BE2C (cell line): ENCODE measurements at regions not wholly inside any gene's neighbourhood (a gene's known extent, or its start where the extent isn't known, plus 50 kb on each side); places are given as distances from the start of the nearest gene placed in this dataset.

ENCODE experiments used
- DNase-seq: peaks from one replicate; pipeline ENCODE4 v3.0.0-alpha.2; 2020
- H3K27me3 ChIP-seq: fragments of 250-450 bp; sonication (Bioruptor Pico); 2 replicates; pipeline ENCODE4 v1.5.1; 2020; ENCODE audit warnings: mild to moderate bottlenecking
- H3K36me3 ChIP-seq: fragments of 250-450 bp; sonication (Bioruptor Pico); 2 replicates; pipeline ENCODE4 v1.5.1; 2020; ENCODE audit warnings: mild to moderate bottlenecking
- H3K4me1 ChIP-seq: fragments of 250-450 bp; sonication (Bioruptor Pico); 2 replicates; pipeline ENCODE4 v1.5.1; 2020
- H3K4me3 ChIP-seq: 2 replicates; pipeline ENCODE4 v1.5.1; 2011; ENCODE audit warnings: low read depth, low read length
- H3K9me3 ChIP-seq: fragments of 250-450 bp; sonication (Bioruptor Pico); 2 replicates; pipeline ENCODE4 v1.5.1; 2020
- CTCF ChIP-seq: IDR thresholded peaks from 2 replicates; pipeline ENCODE4 v1.5.1; 2012; ENCODE audit warnings: mild to moderate bottlenecking, low read depth, low read length

GRCh38 chr6:91105532-91105931, 518.7 kb upstream of the MAP3K7 start:
- peaks cover 24% of the 10 kb centered on the region for H3K27me3 ChIP-seq
- no peaks in the 10 kb centered on the region; the same call in 1 of the 2 replicates for H3K4me1 ChIP-seq
- H3K36me3 ChIP-seq, result no peaks in the 10 kb centered on the region
- H3K4me3 ChIP-seq, result no peak overlapping the region
- TF ChIP-seq CTCF, result no peak
- H3K9me3 ChIP-seq, result no peaks in the 10 kb centered on the region
- no peak for DNase-seq

- H3K27me3 ChIP-seq, result no peaks in the 10 kb centered on the region; the same call in 1 of the 2 replicates
- TF ChIP-seq CTCF, result no peak
Measured at GRCh38 chr6:91099479-91099878, 512.6 kb upstream of the MAP3K7 start.

GRCh38 chr6:91098006-91098405, 511.1 kb upstream of the MAP3K7 start:
- no peaks in the 10 kb centered on the region for H3K4me1 ChIP-seq
- no peak for DNase-seq
- H3K9me3 ChIP-seq, result no peaks in the 10 kb centered on the region
- no peak overlapping the region for H3K4me3 ChIP-seq
- no peak for TF ChIP-seq CTCF
- H3K36me3 ChIP-seq, result no peaks in the 10 kb centered on the region
- no peaks in the 10 kb centered on the region; the same call in 1 of the 2 replicates for H3K27me3 ChIP-seq

More at GRCh38 chr6:91099479-91099878, 512.6 kb upstream of the MAP3K7 start:
- no peak for DNase-seq
- H3K9me3 ChIP-seq, result no peaks in the 10 kb centered on the region
- no peaks in the 10 kb centered on the region for H3K36me3 ChIP-seq
- H3K4me3 ChIP-seq, result no peak overlapping the region
- no peaks in the 10 kb centered on the region; the same call in 1 of the 2 replicates for H3K4me1 ChIP-seq

GRCh38 chr6:91097364-91097763, 510.5 kb upstream of the MAP3K7 start:
- Histone ChIP-seq H3K4me3 (no peak overlapping the region), H3K4me1 (no peaks in the 10 kb centered on the region), H3K27me3 (no peaks in the 10 kb centered on the region; the same call in 1 of the 2 replicates), H3K36me3 (no peaks in the 10 kb centered on the region), H3K9me3 (no peaks in the 10 kb centered on the region)
- DNase-seq, result no peak
- no peak for TF ChIP-seq CTCF

- Histone ChIP-seq H3K36me3 (no peaks in the 10 kb centered on the region), H3K4me3 (no peak overlapping the region), H3K9me3 (no peaks in the 10 kb centered on the region), H3K4me1 (no peaks in the 10 kb centered on the region), H3K27me3 (no peaks in the 10 kb centered on the region)
- TF ChIP-seq CTCF, result no peak
- DNase-seq, result no peak
Measured at GRCh38 chr6:91094806-91095475, 508.1 kb upstream of the MAP3K7 start.

GRCh38 chr6:91094341-91094740, 507.5 kb upstream of the MAP3K7 start:
- Histone ChIP-seq H3K4me1 (no peaks in the 10 kb centered on the region), H3K27me3 (no peaks in the 10 kb centered on the region), H3K36me3 (no peaks in the 10 kb centered on the region), H3K9me3 (no peaks in the 10 kb centered on the region), H3K4me3 (no peak overlapping the region)
- DNase-seq, result no peak
- TF ChIP-seq CTCF, result no peak
